ENCODE measurements at regions not wholly inside any gene's neighbourhood (a gene's known extent, or its start where the extent isn't known, plus 50 kb on each side); places are given as distances from the start of the nearest gene placed in this dataset.

DNA sequence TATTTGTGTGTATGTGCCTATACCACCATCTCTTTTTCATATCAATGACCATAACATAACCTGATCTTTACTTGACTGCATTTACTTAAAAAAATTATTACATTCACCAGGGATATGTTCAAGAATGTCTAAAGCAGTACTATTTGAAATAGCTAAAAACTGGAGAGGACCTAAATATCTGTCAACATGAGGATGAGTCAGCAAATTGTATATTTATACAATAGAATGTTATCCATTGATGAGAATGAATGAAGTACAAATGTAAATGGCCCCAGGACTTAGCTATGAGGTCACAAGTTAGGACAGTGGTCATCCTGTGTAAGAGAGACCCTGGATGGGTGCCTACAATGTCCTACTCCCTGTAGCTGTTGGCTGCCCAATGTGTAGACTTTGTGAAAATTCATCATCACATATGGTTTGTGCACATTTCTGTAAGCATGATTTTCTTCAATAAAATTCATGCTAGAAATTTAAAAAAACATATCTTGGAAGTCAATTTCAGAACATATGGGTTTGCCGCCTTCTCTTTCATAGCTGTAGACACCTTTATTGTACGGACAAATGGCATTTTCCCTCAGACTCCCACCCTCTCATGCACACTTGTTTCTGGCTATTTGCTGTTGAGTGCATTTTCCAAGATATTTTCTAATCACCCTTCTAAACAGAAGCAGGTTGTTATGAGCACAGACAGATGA lies 202.4 kb downstream of the CDH26 start:
- TF ChIP-seq, protein P1, sequence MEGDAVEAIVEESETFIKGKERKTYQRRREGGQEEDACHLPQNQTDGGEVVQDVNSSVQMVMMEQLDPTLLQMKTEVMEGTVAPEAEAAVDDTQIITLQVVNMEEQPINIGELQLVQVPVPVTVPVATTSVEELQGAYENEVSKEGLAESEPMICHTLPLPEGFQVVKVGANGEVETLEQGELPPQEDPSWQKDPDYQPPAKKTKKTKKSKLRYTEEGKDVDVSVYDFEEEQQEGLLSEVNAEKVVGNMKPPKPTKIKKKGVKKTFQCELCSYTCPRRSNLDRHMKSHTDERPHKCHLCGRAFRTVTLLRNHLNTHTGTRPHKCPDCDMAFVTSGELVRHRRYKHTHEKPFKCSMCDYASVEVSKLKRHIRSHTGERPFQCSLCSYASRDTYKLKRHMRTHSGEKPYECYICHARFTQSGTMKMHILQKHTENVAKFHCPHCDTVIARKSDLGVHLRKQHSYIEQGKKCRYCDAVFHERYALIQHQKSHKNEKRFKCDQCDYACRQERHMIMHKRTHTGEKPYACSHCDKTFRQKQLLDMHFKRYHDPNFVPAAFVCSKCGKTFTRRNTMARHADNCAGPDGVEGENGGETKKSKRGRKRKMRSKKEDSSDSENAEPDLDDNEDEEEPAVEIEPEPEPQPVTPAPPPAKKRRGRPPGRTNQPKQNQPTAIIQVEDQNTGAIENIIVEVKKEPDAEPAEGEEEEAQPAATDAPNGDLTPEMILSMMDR (IDR thresholded peaks at IDR 0.05; ENCODE audit: low read depth, low read length) = no peak

DNA sequence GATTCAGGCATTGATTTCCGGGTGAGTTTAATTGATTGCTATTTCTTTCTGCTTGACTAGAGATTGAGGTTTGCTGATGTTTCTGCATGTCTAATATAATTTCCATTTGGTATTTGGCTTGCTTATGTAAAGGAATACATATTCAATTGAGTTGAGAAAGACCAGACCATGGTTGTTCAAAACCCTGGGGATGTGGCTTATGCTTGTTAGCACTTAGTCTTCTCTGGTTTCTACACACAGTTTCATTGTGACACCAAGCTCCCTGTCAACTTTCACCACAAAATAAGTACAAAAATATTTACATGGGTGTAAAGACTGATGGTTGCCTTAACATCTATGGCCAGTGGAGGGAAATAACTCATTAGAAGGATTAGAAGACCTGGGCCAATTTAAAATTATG lies 209.6 kb downstream of the CDH26 start:
- Histone ChIP-seq H3K4me1 (no peaks in the 10 kb centered on the region), H3K36me3 (no peaks in the 10 kb centered on the region), H3K27me3 (no peaks in the 10 kb centered on the region), H3K4me3 (ENCODE audit: low read depth, low read length) (no peak overlapping the region), H3K9me3 (no peaks in the 10 kb centered on the region)
- no peak for DNase-seq
- TF ChIP-seq, protein P1 (IDR thresholded peaks at IDR 0.05; ENCODE audit: low read depth, low read length) = no peak

More for the DNA sequence above, 202.4 kb downstream of the CDH26 start:
- Histone ChIP-seq H3K36me3 (no peaks in the 10 kb centered on the region), H3K9me3 (no peaks in the 10 kb centered on the region), H3K4me1 (no peaks in the 10 kb centered on the region), H3K4me3 (ENCODE audit: low read depth, low read length) (no peak overlapping the region), H3K27me3 (no peaks in the 10 kb centered on the region)
- no peak for DNase-seq

DNA sequence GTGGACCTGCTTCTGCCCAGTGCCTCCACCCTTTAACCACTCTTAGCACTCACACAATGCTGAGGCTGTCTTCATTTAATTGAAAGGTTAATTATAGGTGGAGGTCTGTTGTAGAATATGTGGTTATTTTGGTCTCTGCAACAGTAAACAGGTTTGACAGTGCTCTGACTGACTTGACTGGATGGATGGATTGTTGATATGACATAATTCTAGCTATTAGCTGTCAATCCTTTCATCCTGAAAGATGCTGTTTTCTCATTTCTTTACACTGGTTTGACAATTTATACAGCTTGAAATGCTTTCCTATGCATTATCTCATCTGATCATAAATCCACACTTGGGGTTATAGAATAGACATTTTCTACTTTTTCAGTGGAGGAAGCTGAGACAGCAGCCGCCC lies 210.7 kb downstream of the CDH26 start:
- Histone ChIP-seq H3K27me3 (no peaks in the 10 kb centered on the region), H3K9me3 (no peaks in the 10 kb centered on the region), H3K36me3 (no peaks in the 10 kb centered on the region), H3K4me1 (no peaks in the 10 kb centered on the region), H3K4me3 (ENCODE audit: low read depth, low read length) (no peak overlapping the region)
- no peak for DNase-seq
- TF ChIP-seq, protein P1 (IDR thresholded peaks at IDR 0.05; ENCODE audit: low read depth, low read length) = no peak

DNA sequence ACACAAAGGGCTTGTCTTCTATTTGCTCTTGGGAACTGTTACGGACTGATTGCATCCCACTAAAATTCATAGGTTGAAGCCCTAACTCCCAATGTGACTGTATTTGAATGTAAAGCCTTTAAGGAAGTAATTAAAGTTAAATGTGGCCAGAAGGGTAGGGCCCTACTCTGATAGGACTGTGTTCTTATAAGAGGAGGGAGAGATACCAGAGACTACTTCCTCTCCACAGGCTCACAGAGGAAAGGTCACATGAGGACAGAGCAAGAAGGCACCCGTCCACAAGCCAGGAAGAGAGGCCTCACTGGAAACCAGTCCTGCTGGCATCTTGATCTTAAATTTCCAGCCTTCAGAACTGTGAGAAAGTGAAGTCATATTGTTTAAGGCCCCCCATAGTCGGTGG lies 211.9 kb downstream of the CDH26 start:
- H3K4me1 ChIP-seq = no peaks in the 10 kb centered on the region
- no peaks in the 10 kb centered on the region for H3K27me3 ChIP-seq
- H3K9me3 ChIP-seq = no peaks in the 10 kb centered on the region
- H3K4me3 ChIP-seq (ENCODE audit: low read depth, low read length) = no peak overlapping the region
- no peaks in the 10 kb centered on the region for H3K36me3 ChIP-seq
- DNase-seq = no peak
- TF ChIP-seq, protein P1 (IDR thresholded peaks at IDR 0.05; ENCODE audit: low read depth, low read length) = no peak

DNA sequence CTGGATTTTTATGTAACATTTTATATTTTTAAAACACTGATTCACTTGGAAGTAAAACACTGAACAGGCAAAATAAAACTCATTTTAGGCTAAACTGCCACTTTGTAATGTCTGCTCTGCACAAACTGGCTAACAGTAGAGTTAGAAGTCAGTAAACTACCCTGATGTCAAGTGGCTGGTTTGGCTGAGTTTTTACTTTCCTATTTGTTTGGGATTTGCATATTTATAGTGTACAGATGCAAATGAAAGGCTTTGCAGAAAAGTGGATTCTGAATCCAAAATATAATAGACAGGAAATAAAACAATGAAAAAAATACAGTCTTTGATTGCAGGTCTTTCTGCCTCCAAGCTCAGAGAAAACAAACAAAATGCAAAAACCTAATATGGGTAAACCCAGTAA lies 213.1 kb downstream of the CDH26 start:
- H3K27me3 ChIP-seq = no peaks in the 10 kb centered on the region
- no peaks in the 10 kb centered on the region for H3K4me1 ChIP-seq
- H3K9me3 ChIP-seq = no peaks in the 10 kb centered on the region
- TF ChIP-seq, protein P1 (IDR thresholded peaks at IDR 0.05; ENCODE audit: low read depth, low read length) = no peak
- H3K4me3 ChIP-seq (ENCODE audit: low read depth, low read length) = no peak overlapping the region
- H3K36me3 ChIP-seq = no peaks in the 10 kb centered on the region
- DNase-seq = no peak

DNA sequence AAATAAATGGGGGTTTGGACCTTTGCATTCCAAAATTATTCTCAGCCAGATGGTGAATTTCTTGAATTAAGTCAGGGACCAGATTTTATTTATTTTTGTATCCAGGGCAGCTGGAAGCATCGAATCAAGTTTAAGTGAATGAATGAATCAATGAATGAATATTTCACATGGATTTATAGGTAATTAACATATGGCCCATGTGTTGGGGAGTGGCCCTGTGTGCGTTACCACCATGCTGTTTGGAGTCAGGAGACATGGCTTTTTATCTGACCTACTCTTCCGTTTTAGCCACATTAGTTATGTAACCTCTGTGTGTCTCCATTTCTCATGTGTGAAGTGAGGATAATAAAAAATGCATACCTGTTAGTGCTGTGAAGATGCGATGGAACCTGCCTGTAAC lies 213.5 kb downstream of the CDH26 start:
- DNase-seq = no peak
- Histone ChIP-seq H3K4me3 (ENCODE audit: low read depth, low read length) (no peak overlapping the region), H3K9me3 (no peaks in the 10 kb centered on the region), H3K36me3 (no peaks in the 10 kb centered on the region), H3K27me3 (no peaks in the 10 kb centered on the region), H3K4me1 (no peaks in the 10 kb centered on the region)
- TF ChIP-seq, protein P1 (IDR thresholded peaks at IDR 0.05; ENCODE audit: low read depth, low read length) = no peak
